ENCODE measurements at regions not wholly inside any gene's neighbourhood (a gene's known extent, or its start where the extent isn't known, plus 50 kb on each side); places are given as distances from the start of the nearest gene placed in this dataset.
A peak's percentile ranks its signal among the peaks of the same experiment; 100 is the strongest.

DNA sequence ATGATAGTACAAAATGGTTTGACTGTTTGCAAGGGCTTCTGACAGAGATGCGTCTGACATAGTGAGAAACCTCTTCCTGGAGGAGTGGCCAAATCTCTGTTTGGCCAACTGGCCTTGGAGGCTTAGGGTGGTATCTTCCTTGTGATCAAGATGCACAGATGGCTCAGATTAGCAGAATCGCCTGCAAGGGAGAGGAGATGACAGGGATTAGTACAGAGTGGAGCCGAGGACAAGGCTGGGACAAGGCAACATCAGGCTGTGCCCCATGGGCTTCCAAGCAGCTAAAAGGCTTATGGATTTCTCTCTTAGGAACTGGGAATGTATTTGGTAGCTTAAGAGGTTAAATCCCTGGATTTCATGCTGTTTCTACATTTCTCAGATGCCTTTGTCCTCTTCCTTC lies 379.1 kb downstream of the SIPA1L2 start:
- ATAC-seq (no peak), DNase-seq (no peak)
- no peak overlapping the region for H3K4me3 Mint-ChIP-seq
- H3K36me3 Mint-ChIP-seq (ENCODE audit: low read depth), result no peaks in the 10 kb centered on the region
- H3K9me3 ChIP-seq (ENCODE audit: control insufficient read depth, low read length, poor library complexity, severe bottlenecking), result no peaks in the 10 kb centered on the region
- H3K27me3 Mint-ChIP-seq, result peaks cover 64% of the 10 kb centered on the region
- H3K27ac Mint-ChIP-seq, result no peak overlapping the region
- H3K4me1 Mint-ChIP-seq, result peaks cover 5% of the 10 kb centered on the region

DNA sequence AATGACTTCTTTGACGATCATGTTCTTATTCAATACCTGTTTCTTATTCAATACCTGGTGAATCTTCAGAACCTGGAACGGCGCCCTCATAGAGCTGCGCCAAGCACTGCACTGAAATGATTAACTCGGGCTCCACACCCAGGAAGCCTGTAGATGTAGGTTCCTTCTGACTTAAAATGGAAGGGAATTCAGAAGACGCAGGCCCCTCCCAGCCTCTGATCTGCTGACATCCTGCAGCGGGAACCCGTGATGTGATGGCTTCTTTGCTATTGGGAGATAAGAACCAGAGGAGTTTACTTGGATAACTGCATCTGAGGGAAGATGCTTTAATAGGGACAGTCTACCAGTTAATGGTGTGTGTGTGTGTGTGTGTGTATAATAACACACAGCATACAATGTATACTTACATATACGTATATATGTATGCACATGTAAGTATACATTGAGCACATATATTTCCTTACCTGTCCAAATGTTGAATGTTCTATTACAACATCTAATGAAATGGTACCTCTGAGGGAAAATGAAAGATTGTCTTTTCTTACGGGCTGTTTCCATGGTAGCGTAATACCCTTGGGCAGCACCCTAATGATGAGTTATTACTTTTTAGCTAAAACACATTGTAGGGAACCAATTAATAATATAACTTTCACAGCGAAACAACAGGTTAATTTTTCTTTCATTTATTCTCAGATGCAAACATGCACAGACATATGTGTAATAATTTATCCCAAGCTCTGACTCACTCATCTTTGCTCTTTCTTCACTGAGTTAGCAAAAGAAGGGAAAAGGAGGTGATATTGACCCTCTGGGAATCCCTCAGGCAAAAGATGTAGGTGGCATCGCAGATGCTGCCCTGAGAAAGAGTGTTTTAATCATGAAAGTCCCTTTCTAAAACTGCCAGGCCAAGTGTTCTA lies 379.8 kb downstream of the SIPA1L2 start:
- Mint-ChIP-seq H3K27me3 (peaks cover 65% of the 10 kb centered on the region), H3K27ac (no peak overlapping the region)
- ATAC-seq, result no peak

DNA sequence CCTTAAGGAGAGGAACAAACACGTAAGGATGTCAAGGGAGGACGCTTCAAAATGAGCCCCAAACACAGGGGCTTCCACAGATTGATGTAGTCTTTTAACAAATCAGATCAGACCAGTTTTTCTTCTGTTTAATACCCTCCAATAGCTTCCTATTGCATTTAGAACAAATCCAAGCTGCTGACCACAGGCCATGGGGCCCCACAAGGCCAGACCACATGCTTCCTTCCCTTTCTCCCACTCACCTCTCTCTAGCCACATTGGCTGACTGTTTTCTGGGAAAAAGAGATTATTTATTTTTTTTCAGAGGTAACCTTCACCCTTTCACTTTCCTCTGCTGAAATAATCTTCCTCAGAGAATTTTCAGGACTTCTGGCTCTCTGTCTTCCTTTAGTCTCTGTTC lies 380.6 kb downstream of the SIPA1L2 start:
- no peak for ATAC-seq
- Mint-ChIP-seq H3K36me3 (ENCODE audit: low read depth) (no peaks in the 10 kb centered on the region), H3K27ac (no peak overlapping the region)

More for the DNA sequence above, 379.8 kb downstream of the SIPA1L2 start:
- H3K4me1 Mint-ChIP-seq, result peaks cover 5% of the 10 kb centered on the region
- no peaks in the 10 kb centered on the region for H3K36me3 Mint-ChIP-seq (ENCODE audit: low read depth)
- H3K4me3 Mint-ChIP-seq, result no peak overlapping the region
- H3K9me3 ChIP-seq (ENCODE audit: control insufficient read depth, low read length, poor library complexity, severe bottlenecking), result no peaks in the 10 kb centered on the region
- DNase-seq, result no peak

DNA sequence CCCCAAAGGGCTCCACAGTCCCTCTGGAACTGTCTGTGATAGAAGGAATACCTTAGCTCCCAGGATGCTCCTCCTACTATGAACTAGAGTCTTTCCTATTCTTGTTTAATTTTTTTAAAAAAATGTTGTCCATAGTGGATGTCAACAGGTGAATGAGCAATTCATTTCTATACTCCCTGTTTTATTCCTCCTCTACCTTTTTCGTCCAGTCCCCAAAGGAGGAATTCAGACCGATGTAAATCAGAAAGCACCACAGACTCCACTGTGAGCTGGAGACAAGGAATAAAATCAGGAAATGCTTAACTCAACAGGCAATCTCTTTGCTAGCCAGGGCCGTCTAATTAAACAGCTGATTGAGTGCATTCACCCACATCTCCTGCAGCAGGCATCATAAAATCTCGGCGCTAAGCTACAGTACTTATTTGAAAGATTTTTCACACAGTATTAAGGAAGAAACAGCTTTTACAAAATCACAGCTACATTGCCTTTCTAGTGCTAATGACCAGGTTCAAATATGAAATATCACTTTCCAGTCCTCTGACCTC lies 381.6 kb downstream of the SIPA1L2 start:
- H3K4me3 Mint-ChIP-seq, result no peak overlapping the region
- H3K36me3 Mint-ChIP-seq (ENCODE audit: low read depth), result no peaks in the 10 kb centered on the region
- DNase-seq (no peak), ATAC-seq (no peak)
- H3K27me3 Mint-ChIP-seq, result peaks cover 65% of the 10 kb centered on the region
- H3K9me3 ChIP-seq (ENCODE audit: control insufficient read depth, low read length, poor library complexity, severe bottlenecking), result no peaks in the 10 kb centered on the region
- peaks cover 5% of the 10 kb centered on the region for H3K4me1 Mint-ChIP-seq
- H3K27ac Mint-ChIP-seq, result no peak overlapping the region

More for the DNA sequence above, 380.6 kb downstream of the SIPA1L2 start:
- Mint-ChIP-seq H3K4me1 (peaks cover 5% of the 10 kb centered on the region), H3K27me3 (peaks cover 62% of the 10 kb centered on the region), H3K4me3 (no peak overlapping the region)
- H3K9me3 ChIP-seq (ENCODE audit: control insufficient read depth, low read length, poor library complexity, severe bottlenecking), result no peaks in the 10 kb centered on the region
- no peak for DNase-seq

DNA sequence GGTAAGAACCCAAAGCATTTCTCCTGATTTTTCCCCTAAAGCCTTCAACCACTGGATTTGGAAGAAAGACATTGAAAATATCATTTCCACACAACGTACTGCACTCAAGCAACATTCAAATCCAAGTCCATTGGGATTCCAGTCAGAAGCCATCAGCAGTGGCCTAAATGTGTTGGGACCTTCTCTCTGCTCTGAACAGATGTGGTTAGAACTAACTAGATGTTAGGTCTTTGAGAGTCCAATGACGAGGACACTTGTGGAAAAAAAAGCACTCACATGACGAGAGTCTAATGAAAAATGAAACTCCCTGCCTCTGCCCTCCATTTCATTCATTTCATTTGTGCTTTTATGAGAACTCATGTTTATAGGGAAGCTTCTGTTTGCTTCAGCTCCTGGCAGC lies 382.3 kb downstream of the SIPA1L2 start:
- no peak overlapping the region for H3K27ac Mint-ChIP-seq
- no peak for ATAC-seq
- H3K27me3 Mint-ChIP-seq, result peaks cover 61% of the 10 kb centered on the region
- peaks cover 5% of the 10 kb centered on the region for H3K4me1 Mint-ChIP-seq
- no peaks in the 10 kb centered on the region for H3K9me3 ChIP-seq (ENCODE audit: control insufficient read depth, low read length, poor library complexity, severe bottlenecking)
- DNase-seq, result no peak
- no peak overlapping the region for H3K4me3 Mint-ChIP-seq
- H3K36me3 Mint-ChIP-seq (ENCODE audit: low read depth), result no peaks in the 10 kb centered on the region

DNA sequence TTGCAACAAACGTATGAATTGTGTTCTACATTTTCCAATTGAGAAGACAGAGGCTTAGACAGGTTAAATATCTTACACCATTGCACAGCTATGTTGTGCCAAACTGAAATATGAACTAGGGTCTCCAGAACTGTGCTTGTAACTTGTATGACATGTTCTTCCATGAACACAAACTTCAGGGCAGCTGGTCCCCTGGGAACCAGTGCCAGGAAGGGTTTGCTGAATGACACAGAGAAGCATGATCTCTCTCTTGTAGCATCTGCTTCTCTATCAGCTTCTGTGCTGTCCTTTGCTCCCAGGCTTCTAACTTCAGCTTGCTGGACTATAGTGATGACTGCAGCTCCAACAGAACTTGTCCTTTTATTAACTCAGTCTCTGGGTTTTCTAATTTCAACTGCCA lies 385.5 kb downstream of the SIPA1L2 start:
- ATAC-seq, result no peak

DNA sequence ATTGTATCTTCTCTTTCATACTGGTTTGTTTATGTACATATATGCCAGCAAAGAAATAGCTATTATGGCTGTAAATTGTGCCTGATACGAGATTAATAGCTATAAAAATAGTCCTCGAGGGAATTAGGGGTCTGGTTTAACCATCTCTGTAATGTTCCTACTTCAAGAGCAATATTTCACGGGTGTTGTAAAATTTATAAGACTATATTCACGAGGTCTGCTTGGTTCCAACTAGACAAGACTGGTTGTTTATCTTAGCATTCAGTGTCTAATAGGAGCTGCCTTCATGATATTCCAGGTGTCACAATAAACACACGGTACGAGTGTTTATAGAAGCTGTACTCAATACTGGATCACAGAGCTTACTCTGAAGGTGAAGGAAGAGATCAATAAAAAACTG lies 389.9 kb downstream of the SIPA1L2 start:
- H3K27ac Mint-ChIP-seq, result no peak overlapping the region
- H3K9me3 ChIP-seq (ENCODE audit: control insufficient read depth, low read length, poor library complexity, severe bottlenecking), result no peaks in the 10 kb centered on the region
- DNase-seq (no peak), ATAC-seq (no peak)
- H3K27me3 Mint-ChIP-seq, result peaks cover 12% of the 10 kb centered on the region
- no peak overlapping the region for H3K4me3 Mint-ChIP-seq
- no peaks in the 10 kb centered on the region for H3K4me1 Mint-ChIP-seq
- peaks cover 2% of the 10 kb centered on the region for H3K36me3 Mint-ChIP-seq (ENCODE audit: low read depth)

More for the DNA sequence above, 385.5 kb downstream of the SIPA1L2 start:
- peaks cover 44% of the 10 kb centered on the region for H3K27me3 Mint-ChIP-seq
- H3K9me3 ChIP-seq (ENCODE audit: control insufficient read depth, low read length, poor library complexity, severe bottlenecking), result no peaks in the 10 kb centered on the region
- DNase-seq, result no peak
- no peak overlapping the region for H3K27ac Mint-ChIP-seq
- H3K36me3 Mint-ChIP-seq (ENCODE audit: low read depth), result peaks cover 2% of the 10 kb centered on the region
- peaks cover 2% of the 10 kb centered on the region for H3K4me1 Mint-ChIP-seq
- no peak overlapping the region for H3K4me3 Mint-ChIP-seq

DNA sequence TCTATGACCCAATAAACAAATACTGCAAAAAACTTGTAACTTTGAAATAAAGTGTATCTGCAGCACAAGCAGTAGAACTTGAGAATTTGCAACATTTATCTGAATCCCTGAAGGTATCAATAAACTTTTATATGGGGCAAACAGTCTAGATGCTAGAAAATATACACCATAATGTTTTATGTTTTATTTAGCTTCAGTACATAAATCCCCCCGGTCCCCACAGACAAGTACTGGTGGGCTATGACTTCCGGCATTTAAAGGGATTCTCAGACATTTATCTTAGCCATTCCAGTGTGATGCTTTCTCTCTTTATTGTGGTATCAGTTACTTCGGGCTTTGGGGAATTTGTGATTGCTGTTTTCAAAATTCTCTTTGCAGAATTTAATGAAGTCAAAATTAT lies 390.4 kb downstream of the SIPA1L2 start:
- Mint-ChIP-seq H3K36me3 (ENCODE audit: low read depth) (peaks cover 2% of the 10 kb centered on the region), H3K27me3 (peaks cover 12% of the 10 kb centered on the region), H3K4me1 (no peaks in the 10 kb centered on the region), H3K27ac (no peak overlapping the region), H3K4me3 (no peak overlapping the region)
- DNase-seq, result no peak
- ATAC-seq, result no peak
- no peaks in the 10 kb centered on the region for H3K9me3 ChIP-seq (ENCODE audit: control insufficient read depth, low read length, poor library complexity, severe bottlenecking)

DNA sequence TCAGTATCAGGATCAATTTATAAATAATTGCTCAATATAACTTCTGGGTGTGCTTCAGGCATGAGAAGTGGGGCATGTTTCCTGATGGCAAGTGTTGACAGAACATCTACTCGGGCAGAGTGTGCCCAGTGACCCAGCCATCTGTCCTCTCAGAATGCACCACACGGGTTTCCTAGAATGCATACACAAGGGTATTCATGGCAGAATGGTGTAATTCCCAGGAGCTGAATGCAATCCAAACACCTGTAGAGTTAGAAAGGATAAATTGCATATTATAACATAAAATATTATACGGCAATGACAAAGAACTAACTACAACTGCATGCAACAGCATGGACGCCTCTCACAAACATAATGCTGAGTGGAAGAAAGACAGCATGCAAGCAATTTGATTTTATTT lies 391.9 kb downstream of the SIPA1L2 start:
- ATAC-seq (no peak), DNase-seq (no peak)
- no peaks in the 10 kb centered on the region for H3K9me3 ChIP-seq (ENCODE audit: control insufficient read depth, low read length, poor library complexity, severe bottlenecking)
- H3K4me3 Mint-ChIP-seq, result no peak overlapping the region
- H3K36me3 Mint-ChIP-seq (ENCODE audit: low read depth), result peaks cover 4% of the 10 kb centered on the region
- H3K27ac Mint-ChIP-seq, result no peak overlapping the region
- peaks cover 23% of the 10 kb centered on the region for H3K27me3 Mint-ChIP-seq
- no peaks in the 10 kb centered on the region for H3K4me1 Mint-ChIP-seq

DNA sequence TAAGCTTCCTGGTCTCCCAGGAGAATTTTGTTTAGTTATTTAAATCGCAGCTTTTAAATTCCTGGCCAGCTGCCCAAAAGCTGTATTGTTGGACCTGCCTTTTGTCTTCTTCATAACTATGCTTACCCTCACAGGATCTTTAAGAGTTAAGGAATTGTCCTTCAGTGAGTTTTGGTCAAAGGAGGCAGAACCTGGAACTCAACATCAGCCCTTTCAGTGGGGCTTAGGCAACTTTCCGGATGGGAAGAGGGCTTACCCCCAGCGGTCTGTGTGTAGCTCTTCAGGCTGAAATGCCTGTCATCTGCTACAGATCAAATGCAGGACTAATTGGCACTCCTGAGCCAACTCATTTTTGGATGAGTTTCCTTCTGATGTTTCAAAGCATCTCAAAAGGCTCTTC lies 402.6 kb downstream of the SIPA1L2 start:
- Mint-ChIP-seq H3K27me3 (no peaks in the 10 kb centered on the region), H3K27ac (no peak overlapping the region), H3K36me3 (ENCODE audit: low read depth) (no peaks in the 10 kb centered on the region), H3K4me3 (no peak overlapping the region), H3K4me1 (peaks cover 13% of the 10 kb centered on the region)
- no peaks in the 10 kb centered on the region for H3K9me3 ChIP-seq (ENCODE audit: control insufficient read depth, low read length, poor library complexity, severe bottlenecking)
- ATAC-seq (no peak), DNase-seq (no peak)

DNA sequence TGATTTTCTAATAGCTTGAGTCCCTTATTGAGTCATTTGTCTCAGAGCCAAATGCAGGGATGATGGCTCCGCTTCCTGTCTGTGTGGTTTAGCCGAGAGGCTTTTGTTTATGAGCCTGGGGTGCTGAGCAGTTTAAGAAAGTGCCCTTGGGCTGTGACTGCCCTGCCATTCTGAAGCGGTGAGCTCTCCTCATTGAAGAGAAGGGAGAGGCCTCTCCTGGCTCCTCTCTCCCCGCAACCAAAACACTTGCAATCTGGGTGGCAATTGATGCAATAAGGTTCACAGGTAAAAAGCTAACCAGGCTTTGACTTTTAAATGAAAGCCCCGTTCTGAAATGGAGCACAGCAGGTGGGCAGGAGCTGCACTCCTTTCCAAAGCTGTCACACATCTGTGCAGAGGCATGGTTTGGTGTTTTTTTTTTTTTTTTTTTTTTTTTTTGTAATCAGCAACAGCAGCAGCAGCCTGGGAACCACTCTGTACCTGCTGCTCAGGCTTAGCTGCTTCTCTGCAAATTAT lies 403.7 kb downstream of the SIPA1L2 start:
- ATAC-seq (peak; percentile 76), DNase-seq (no peak)
- Mint-ChIP-seq H3K4me1 (peaks cover 13% of the 10 kb centered on the region), H3K36me3 (ENCODE audit: low read depth) (no peaks in the 10 kb centered on the region), H3K27ac (peak overlapping the region; percentile 44), H3K27me3 (no peaks in the 10 kb centered on the region), H3K4me3 (peak overlapping the region; percentile 10)
- H3K9me3 ChIP-seq (ENCODE audit: control insufficient read depth, low read length, poor library complexity, severe bottlenecking), result no peaks in the 10 kb centered on the region

DNA sequence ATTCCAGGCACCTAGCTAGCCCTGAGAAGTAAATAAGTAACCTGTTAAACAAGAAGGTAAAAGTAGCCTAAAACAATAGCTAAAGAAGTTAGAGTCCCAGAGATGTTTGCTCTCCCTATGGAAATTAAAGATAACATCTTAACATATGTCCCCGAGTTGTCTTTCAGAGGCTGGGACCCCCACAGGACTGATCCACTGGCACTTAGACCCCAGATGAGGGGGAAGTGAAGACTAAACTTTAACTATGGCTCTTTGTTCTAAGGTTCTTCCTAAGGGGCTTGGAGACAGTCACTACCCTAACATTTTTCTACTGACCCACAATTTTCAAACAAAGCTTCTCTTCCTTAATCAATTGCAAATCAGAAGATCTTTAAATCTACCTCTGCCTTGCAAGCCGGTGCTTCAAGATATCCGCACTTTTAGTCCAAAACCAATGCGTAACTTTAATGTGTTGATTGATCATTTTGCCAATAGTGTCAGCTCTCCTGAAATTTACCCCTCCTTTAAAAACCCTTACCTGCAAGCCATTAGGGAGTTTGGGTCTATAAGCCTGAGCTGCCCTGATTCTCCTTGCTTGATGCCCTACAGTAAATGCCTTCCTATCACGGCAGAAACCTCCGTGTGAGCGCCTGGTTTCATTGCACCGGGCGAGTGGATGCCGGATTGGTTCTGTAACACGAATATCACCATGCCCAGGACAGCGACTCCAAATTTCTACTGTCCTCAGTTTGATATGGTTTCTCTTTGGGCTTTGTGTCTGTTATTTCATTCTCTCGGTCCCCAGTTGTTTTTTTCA lies 404.4 kb downstream of the SIPA1L2 start:
- Mint-ChIP-seq H3K27ac (peak overlapping the region; percentile 44), H3K4me1 (peaks cover 13% of the 10 kb centered on the region), H3K4me3 (no peak overlapping the region), H3K27me3 (no peaks in the 10 kb centered on the region), H3K36me3 (ENCODE audit: low read depth) (no peaks in the 10 kb centered on the region)
- DNase-seq (no peak), ATAC-seq (no peak)
- H3K9me3 ChIP-seq (ENCODE audit: control insufficient read depth, low read length, poor library complexity, severe bottlenecking), result no peaks in the 10 kb centered on the region

DNA sequence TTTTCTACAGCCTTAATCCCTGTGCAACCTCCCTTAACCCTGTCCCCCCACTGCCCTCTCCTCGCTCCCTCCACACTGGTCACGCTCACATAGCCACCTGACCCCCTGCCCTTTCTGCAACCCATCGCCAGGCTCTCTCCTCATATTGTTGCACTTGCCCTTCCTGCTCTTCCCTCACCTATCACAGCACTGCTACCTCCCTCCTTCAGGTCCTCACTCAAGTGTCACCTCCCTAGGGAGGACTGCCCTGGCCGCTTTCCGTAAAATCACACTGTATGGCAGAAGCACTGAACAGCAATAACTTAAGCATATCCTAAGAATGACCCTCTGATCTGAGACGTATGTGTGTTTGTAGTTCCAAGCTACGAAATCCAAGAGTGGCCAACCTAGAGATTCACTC lies 406.0 kb downstream of the SIPA1L2 start:
- Mint-ChIP-seq H3K36me3 (ENCODE audit: low read depth) (no peaks in the 10 kb centered on the region), H3K4me1 (peaks cover 13% of the 10 kb centered on the region), H3K4me3 (no peak overlapping the region), H3K27ac (no peak overlapping the region), H3K27me3 (no peaks in the 10 kb centered on the region)
- ATAC-seq, result no peak
- no peaks in the 10 kb centered on the region for H3K9me3 ChIP-seq (ENCODE audit: control insufficient read depth, low read length, poor library complexity, severe bottlenecking)
- DNase-seq, result no peak

Data from T-helper 17 cell (primary cell).